H1 (cell line): ENCODE measurements at regions not wholly inside any gene's neighbourhood (a gene's known extent, or its start where the extent isn't known, plus 50 kb on each side); places are given as distances from the start of the nearest gene placed in this dataset.

Experiments used
- CHD7 ChIP-seq: fragments of 300-600 bp; sonication (generic); IDR thresholded peaks from 2 replicates; pipeline ENCODE4 v1.7.1; 2012; ENCODE audit warnings: low read length, moderate library complexity, mild to moderate bottlenecking, inconsistent platforms; ENCODE audit not compliant: insufficient replicate concordance
- GTF2F1 ChIP-seq: IDR thresholded peaks from 2 replicates; pipeline ENCODE4 v1.6.1; 2012; ENCODE audit warnings: low read depth, low read length, improper control_type of control experiment, borderline replicate concordance
- KDM4A ChIP-seq: IDR thresholded peaks from one replicate; pipeline ENCODE4 v1.7.1; 2012; ENCODE audit warnings: low read depth, mild to moderate bottlenecking, moderate library complexity, low read length, inconsistent platforms; ENCODE audit not compliant: severe bottlenecking
- RNF2 ChIP-seq: fragments of 200-900, 300-1000 bp; sonication (generic); IDR thresholded peaks from 2 replicates; pipeline ENCODE4 v1.7.1; 2016; ENCODE audit warnings: borderline replicate concordance, low read depth, mild to moderate bottlenecking, antibody characterized with exemption, low read length; ENCODE audit not compliant: poor library complexity, severe bottlenecking; ENCODE audit errors: missing control alignments
- SIN3A ChIP-seq, 2 experiments: IDR thresholded peaks in 1 of 2; conservative IDR thresholded peaks in 1 of 2; 2 replicates each; pipeline ENCODE4 v1.6.1; 2011 to 2012; ENCODE audit warnings: low read length in 2 of 2, improper control_type of control experiment in 1 of 2, low read depth in 1 of 2, mild to moderate bottlenecking in 1 of 2

GRCh38 chr14:87066221-87066817 is 926.7 kb downstream of the GALC start (continued):
- TF ChIP-seq CHD7 (no peak), SIN3A (conservative IDR thresholded peaks at IDR 0.05 in 1 of 2, IDR thresholded peaks at IDR 0.05 in 1 of 2; ENCODE audit: low read depth in 1 of 2, low read length in 2 of 2) (no peak), RNF2 (no peak), GTF2F1 (no peak), KDM4A (no peak)
- TF ChIP-seq, all 59 proteins: peak for 2
